ENCODE measurements at regions not wholly inside any gene's neighbourhood (a gene's known extent, or its start where the extent isn't known, plus 50 kb on each side); places are given as distances from the start of the nearest gene placed in this dataset.

DNA sequence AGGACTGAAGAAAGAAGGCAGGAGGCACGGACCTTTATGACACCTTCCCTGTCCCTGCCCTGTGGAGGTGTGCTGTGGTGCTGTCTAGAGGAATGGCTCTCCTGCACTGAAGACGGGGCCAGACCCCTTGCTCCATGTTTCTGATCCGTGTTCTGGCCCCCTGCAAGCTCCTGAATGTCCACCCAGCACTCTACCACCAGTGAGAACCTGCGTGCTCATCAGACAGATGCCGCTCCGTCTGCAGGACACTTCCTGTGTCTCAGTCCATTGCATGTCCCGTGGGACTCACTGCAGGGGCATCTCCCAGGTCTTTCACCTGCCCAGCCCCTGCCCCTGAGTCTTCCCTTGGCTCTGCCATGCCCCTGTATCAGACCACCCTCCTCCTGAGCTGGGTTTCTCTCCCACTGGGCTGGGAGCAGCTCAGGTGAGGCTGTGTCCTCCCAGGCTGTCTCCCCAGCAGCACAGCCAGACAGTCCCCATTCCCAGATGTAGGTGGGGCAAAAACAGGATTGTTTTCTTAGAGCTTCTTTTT, 278.3 kb upstream of the ZNF32 start:
- no peaks in the 10 kb centered on the region for H3K9me3 Mint-ChIP-seq
- ATAC-seq (replicated peaks in 1 of 4) (no peak), DNase-seq (no peak)
- peaks cover 13 to 19% of the 10 kb centered on the region in 2 donors for H3K27me3 Mint-ChIP-seq
- Histone ChIP-seq H3K9me3 (no peaks in the 10 kb centered on the region), H3K27ac (ENCODE audit: low read length) (no peak overlapping the region), H3K4me1 (ENCODE audit: control insufficient read depth in 1 of 2, extremely low read depth in 1 of 2, insufficient read depth in 2 of 2, low read length in 2 of 2) (no peaks in the 10 kb centered on the region), H3K27me3 (replicated peaks in 1 of 2; ENCODE audit: control insufficient read depth in 2 of 2, extremely low read depth in 1 of 2, insufficient read depth in 2 of 2, low read length in 1 of 2) (peaks cover 0 to 26% of the 10 kb centered on the region in 2 experiments), H3K36me3 (ENCODE audit: control insufficient read depth in 2 of 2, extremely low read depth in 1 of 2, insufficient read depth in 1 of 2, low read length in 1 of 2) (no peaks in the 10 kb centered on the region), H3K4me3 (ENCODE audit: control insufficient read depth in 1 of 2, extremely low read depth in 1 of 2, low read length in 1 of 2) (no peak overlapping the region)
- H3K36me3 Mint-ChIP-seq: no peaks in the 10 kb centered on the region
- no peak overlapping the region for H3K4me3 Mint-ChIP-seq
- ChIA-PET POLR2A (no interaction called here), CTCF (no interaction called here)
- WGBS (ENCODE audit: insufficient coverage): 89% methylated on average over 4 of the region's 7 CpGs
- H3K27ac Mint-ChIP-seq: no peak overlapping the region
- H3K4me1 Mint-ChIP-seq: no peaks in the 10 kb centered on the region

DNA sequence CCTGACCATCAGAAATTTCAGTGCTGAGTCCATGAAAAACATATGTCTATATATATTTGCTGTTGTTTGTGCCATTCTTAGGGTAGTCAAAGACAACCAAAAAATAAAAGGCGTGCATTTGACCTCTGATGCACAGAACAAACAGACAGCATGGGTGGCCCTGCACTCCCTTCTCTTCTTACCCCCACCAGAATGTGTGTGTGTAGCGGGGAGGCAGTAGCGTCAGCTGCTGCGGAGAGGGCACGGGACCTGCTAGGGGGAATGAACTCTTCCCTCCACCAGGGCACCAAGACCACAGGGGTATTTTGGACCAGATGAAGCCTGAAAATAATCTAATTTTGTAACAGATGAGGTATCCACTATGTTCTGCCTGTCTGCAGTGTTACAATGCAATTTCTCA, 277.7 kb upstream of the ZNF32 start:
- Histone ChIP-seq H3K4me3 (ENCODE audit: control insufficient read depth in 1 of 2, extremely low read depth in 1 of 2, low read length in 1 of 2) (no peak overlapping the region), H3K27me3 (replicated peaks in 1 of 2; ENCODE audit: control insufficient read depth in 2 of 2, extremely low read depth in 1 of 2, insufficient read depth in 2 of 2, low read length in 1 of 2) (peaks cover 0 to 26% of the 10 kb centered on the region in 2 experiments), H3K9me3 (no peaks in the 10 kb centered on the region), H3K4me1 (ENCODE audit: control insufficient read depth in 1 of 2, extremely low read depth in 1 of 2, insufficient read depth in 2 of 2, low read length in 2 of 2) (no peaks in the 10 kb centered on the region), H3K27ac (ENCODE audit: low read length) (no peak overlapping the region), H3K36me3 (ENCODE audit: control insufficient read depth in 2 of 2, extremely low read depth in 1 of 2, insufficient read depth in 1 of 2, low read length in 1 of 2) (no peaks in the 10 kb centered on the region)
- H3K4me1 Mint-ChIP-seq: no peaks in the 10 kb centered on the region
- H3K36me3 Mint-ChIP-seq: no peaks in the 10 kb centered on the region
- H3K4me3 Mint-ChIP-seq: no peak overlapping the region
- CTCF ChIA-PET: no interaction called here
- DNase-seq: no peak
- POLR2A ChIA-PET: no interaction called here
- no peak for ATAC-seq (replicated peaks in 1 of 4)
- no CpG with 5 or more reads among the region's 5 CpGs for WGBS (ENCODE audit: insufficient coverage)
- no peak overlapping the region for H3K27ac Mint-ChIP-seq
- no peaks in the 10 kb centered on the region for H3K9me3 Mint-ChIP-seq
- peaks cover 13 to 19% of the 10 kb centered on the region in 2 donors for H3K27me3 Mint-ChIP-seq

DNA sequence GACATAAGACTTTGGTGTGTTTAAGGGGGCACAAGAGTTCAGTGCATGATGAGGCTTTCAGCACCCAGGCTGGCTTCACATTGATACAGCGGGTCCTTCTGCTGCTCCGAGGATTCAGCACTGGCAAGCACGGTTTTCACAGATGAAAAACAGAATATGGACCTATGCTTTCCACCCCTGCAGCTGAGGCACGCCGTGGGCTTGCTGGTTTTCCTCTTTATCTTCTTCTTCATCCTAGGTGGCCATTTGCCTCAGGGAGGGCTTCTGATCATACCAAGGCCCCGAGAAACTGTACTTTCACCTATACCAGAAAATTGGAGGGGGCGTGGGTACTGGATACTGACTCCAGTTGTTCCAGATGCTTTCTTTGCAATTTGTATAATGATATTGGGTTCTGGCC, 277.1 kb upstream of the ZNF32 start:
- Mint-ChIP-seq H3K36me3 (no peaks in the 10 kb centered on the region), H3K4me1 (no peaks in the 10 kb centered on the region), H3K27me3 (peaks cover 13 to 19% of the 10 kb centered on the region in 2 donors), H3K27ac (no peak overlapping the region), H3K4me3 (no peak overlapping the region), H3K9me3 (no peaks in the 10 kb centered on the region)
- Histone ChIP-seq H3K9me3 (no peaks in the 10 kb centered on the region), H3K4me3 (ENCODE audit: control insufficient read depth in 1 of 2, extremely low read depth in 1 of 2, low read length in 1 of 2) (no peak overlapping the region), H3K36me3 (ENCODE audit: control insufficient read depth in 2 of 2, extremely low read depth in 1 of 2, insufficient read depth in 1 of 2, low read length in 1 of 2) (no peaks in the 10 kb centered on the region), H3K4me1 (ENCODE audit: control insufficient read depth in 1 of 2, extremely low read depth in 1 of 2, insufficient read depth in 2 of 2, low read length in 2 of 2) (no peaks in the 10 kb centered on the region), H3K27ac (ENCODE audit: low read length) (no peak overlapping the region), H3K27me3 (replicated peaks in 1 of 2; ENCODE audit: control insufficient read depth in 2 of 2, extremely low read depth in 1 of 2, insufficient read depth in 2 of 2, low read length in 1 of 2) (peaks cover 0 to 26% of the 10 kb centered on the region in 2 experiments)
- DNase-seq (no peak), ATAC-seq (replicated peaks in 1 of 4) (no peak)
- CTCF ChIA-PET: no interaction called here
- WGBS (ENCODE audit: insufficient coverage): 85% methylated on average over 5 of the region's 7 CpGs
- POLR2A ChIA-PET: no interaction called here

DNA sequence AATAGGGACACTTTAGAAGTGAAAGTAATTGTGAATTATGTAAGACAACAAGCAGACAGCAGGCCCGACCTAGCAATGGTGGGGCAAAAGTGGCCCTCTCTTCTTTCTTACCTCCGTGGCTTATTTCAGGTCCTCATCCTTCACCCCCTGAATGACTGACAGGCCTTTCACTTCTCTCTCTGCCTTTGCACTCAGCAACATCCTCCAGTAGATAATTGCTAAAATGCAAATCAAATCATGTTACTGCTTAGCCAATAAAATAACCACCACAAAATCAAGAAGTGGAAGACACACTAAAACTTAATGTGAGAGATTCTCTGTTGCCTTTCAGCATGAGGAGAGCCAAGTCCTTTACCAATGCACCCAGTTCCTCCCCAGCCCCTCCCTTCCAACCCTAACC, 274.6 kb upstream of the ZNF32 start:
- Histone ChIP-seq H3K9me3 (no peaks in the 10 kb centered on the region), H3K27me3 (replicated peaks in 1 of 2; ENCODE audit: control insufficient read depth in 2 of 2, extremely low read depth in 1 of 2, insufficient read depth in 2 of 2, low read length in 1 of 2) (peaks cover 0 to 13% of the 10 kb centered on the region in 2 experiments), H3K4me3 (ENCODE audit: control insufficient read depth in 1 of 2, extremely low read depth in 1 of 2, low read length in 1 of 2) (no peak overlapping the region), H3K36me3 (ENCODE audit: control insufficient read depth in 2 of 2, extremely low read depth in 1 of 2, insufficient read depth in 1 of 2, low read length in 1 of 2) (no peaks in the 10 kb centered on the region), H3K27ac (ENCODE audit: low read length) (no peak overlapping the region), H3K4me1 (ENCODE audit: control insufficient read depth in 1 of 2, extremely low read depth in 1 of 2, insufficient read depth in 2 of 2, low read length in 2 of 2) (no peaks in the 10 kb centered on the region)
- Mint-ChIP-seq H3K9me3 (peaks cover 0 to 4% (median 0%) of the 10 kb centered on the region in 3 donors), H3K27me3 (peaks cover 6 to 8% of the 10 kb centered on the region in 2 donors), H3K4me3 (no peak overlapping the region), H3K27ac (no peak overlapping the region), H3K36me3 (no peaks in the 10 kb centered on the region), H3K4me1 (no peaks in the 10 kb centered on the region)
- no peak for DNase-seq
- POLR2A ChIA-PET: no interaction called here
- ATAC-seq (replicated peaks in 1 of 4): no peak
- CTCF ChIA-PET: no interaction called here
- WGBS (ENCODE audit: insufficient coverage): 0% methylated on average over 1 of the region's 2 CpGs

DNA sequence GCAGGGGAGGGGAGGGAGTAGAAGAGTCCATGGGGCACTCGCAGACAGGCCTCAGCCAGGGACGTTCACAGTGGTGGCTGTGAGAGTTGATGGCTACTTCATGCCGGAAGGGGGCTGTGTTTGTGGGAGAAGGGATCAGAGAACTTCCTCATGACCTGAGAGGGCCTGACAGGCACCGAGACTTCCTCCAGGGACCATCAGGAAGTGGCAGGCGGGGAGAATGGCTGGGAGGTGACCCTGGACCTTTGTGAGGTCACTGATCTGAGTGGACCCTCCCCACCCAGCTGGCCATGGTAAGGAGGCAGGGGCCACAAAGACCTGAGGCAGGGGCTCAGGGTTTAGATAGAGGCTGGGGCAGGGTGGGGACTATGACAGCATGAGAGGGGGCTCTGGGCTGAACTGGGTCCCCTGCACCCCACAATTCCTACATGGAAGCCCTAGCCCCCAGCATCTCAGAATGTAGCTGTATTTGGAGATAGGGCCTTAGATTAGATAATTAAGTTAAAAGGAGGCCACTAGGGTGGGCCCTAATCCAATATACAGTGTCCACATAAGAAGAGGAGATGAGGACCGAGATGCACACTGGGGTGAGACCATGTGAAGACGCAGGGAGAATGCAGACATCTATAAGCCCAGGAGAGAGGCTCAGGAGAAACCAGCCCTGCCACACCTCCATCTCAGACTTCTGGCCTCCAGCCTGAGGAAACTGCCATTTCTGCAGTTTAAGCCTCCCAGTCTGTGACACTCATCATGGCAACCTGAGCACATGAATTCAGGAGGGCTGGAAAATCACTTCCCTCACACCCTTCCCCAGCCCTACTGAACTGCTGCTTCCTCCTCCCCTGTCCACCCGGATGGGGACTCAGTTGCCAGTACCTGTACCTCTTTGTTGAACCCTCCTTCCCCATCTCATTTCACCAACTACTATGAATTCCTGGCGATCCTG, 273.9 kb upstream of the ZNF32 start:
- no peaks in the 10 kb centered on the region for H3K9me3 ChIP-seq
- WGBS (ENCODE audit: insufficient coverage): 54% methylated on average over 4 of the region's 9 CpGs
- no peaks in the 10 kb centered on the region for H3K4me1 ChIP-seq (ENCODE audit: control insufficient read depth in 1 of 2, extremely low read depth in 1 of 2, insufficient read depth in 2 of 2, low read length in 2 of 2)
- ATAC-seq (replicated peaks in 1 of 4): no peak
- H3K27me3 ChIP-seq (replicated peaks in 1 of 2; ENCODE audit: control insufficient read depth in 2 of 2, extremely low read depth in 1 of 2, insufficient read depth in 2 of 2, low read length in 1 of 2): peaks cover 0 to 13% of the 10 kb centered on the region in 2 experiments
- DNase-seq: no peak
- H3K36me3 ChIP-seq (ENCODE audit: control insufficient read depth in 2 of 2, extremely low read depth in 1 of 2, insufficient read depth in 1 of 2, low read length in 1 of 2): no peaks in the 10 kb centered on the region
- no peak overlapping the region for H3K27ac ChIP-seq (ENCODE audit: low read length)
- Mint-ChIP-seq H3K27me3 (peaks cover 1 to 4% of the 10 kb centered on the region in 2 donors), H3K36me3 (no peaks in the 10 kb centered on the region), H3K27ac (no peak overlapping the region), H3K9me3 (peaks cover 0 to 4% (median 0%) of the 10 kb centered on the region in 3 donors), H3K4me3 (no peak overlapping the region), H3K4me1 (no peaks in the 10 kb centered on the region)
- POLR2A ChIA-PET: no interaction called here
- CTCF ChIA-PET: no interaction called here
- no peak overlapping the region for H3K4me3 ChIP-seq (ENCODE audit: control insufficient read depth in 1 of 2, extremely low read depth in 1 of 2, low read length in 1 of 2)

DNA sequence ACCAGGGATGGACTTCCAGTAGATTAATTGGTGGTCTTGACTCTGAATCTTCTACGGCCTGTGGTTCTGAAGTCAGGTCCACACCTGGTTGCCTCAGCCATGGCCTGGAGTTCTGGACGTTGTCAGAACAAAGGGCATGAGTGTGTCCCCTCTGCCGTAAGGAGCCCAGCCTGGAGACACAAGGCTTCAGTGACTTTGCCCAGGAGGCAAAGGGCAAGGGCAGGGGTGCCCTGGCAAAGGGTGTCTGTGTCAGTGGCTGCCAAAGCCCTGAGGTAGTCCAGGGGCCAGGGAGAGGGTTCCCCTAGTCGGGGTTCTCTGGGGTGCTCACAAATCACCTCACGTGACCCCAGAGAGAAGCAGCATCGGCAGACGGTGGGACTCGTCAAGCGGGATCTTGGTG, 273.2 kb upstream of the ZNF32 start:
- Mint-ChIP-seq H3K4me3 (no peak overlapping the region), H3K4me1 (no peaks in the 10 kb centered on the region), H3K36me3 (no peaks in the 10 kb centered on the region), H3K9me3 (peaks cover 0 to 4% (median 0%) of the 10 kb centered on the region in 3 donors), H3K27me3 (no peaks in the 10 kb centered on the region), H3K27ac (no peak overlapping the region)
- POLR2A ChIA-PET: no interaction called here
- Histone ChIP-seq H3K27me3 (replicated peaks in 1 of 2; ENCODE audit: control insufficient read depth in 2 of 2, extremely low read depth in 1 of 2, insufficient read depth in 2 of 2, low read length in 1 of 2) (peaks cover 0 to 10% of the 10 kb centered on the region in 2 experiments), H3K4me3 (ENCODE audit: control insufficient read depth in 1 of 2, extremely low read depth in 1 of 2, low read length in 1 of 2) (no peak overlapping the region), H3K36me3 (ENCODE audit: control insufficient read depth in 2 of 2, extremely low read depth in 1 of 2, insufficient read depth in 1 of 2, low read length in 1 of 2) (no peaks in the 10 kb centered on the region), H3K4me1 (ENCODE audit: control insufficient read depth in 1 of 2, extremely low read depth in 1 of 2, insufficient read depth in 2 of 2, low read length in 2 of 2) (no peaks in the 10 kb centered on the region), H3K9me3 (no peaks in the 10 kb centered on the region), H3K27ac (ENCODE audit: low read length) (no peak overlapping the region)
- CTCF ChIA-PET: no interaction called here
- ATAC-seq (replicated peaks in 1 of 4): no peak
- WGBS (ENCODE audit: insufficient coverage): 83% methylated on average over 3 of the region's 9 CpGs
- no peak for DNase-seq
